GM19467 (cell line): ENCODE measurements at regions not wholly inside any gene's neighbourhood (a gene's known extent, or its start where the extent isn't known, plus 50 kb on each side); places are given as distances from the start of the nearest gene placed in this dataset.

Experiments used
- ATAC-seq: cut with Tn5 transposase; IDR thresholded peaks from one replicate; pipeline ENCODE4 v1.9.1; 2021; ENCODE audit warnings: mild to moderate bottlenecking, moderate library complexity; ENCODE audit not compliant: unreplicated experiment

DNA sequence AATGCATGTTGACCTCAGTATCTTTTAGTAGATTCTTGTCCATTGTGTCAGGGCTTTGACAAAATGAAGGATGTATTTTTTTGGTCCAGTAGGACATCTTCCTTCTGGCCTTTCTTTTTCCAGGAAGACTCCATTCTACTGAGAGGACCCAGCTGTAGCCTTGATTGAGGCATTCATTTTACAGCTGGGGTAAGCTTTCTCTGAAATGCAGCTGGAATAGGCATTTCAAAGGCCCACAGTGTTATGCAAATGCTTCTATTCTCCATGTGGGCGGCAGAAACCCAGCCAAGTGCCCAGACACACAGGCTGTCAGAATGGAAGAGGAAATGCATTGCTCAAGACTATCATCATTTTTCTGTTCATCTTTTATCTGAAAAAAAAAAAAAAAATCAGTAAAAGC is 629.0 kb upstream of the CDH8 start:
- no peak for ATAC-seq

- no peak for ATAC-seq
Observed at GRCh38 chr16:62664566-62664965, 628.3 kb upstream of the CDH8 start.

GRCh38 chr16:62661435-62661834 is 625.2 kb upstream of the CDH8 start:
- ATAC-seq = no peak

- no peak for ATAC-seq
Observed at GRCh38 chr16:62657116-62657515, 620.9 kb upstream of the CDH8 start.

DNA sequence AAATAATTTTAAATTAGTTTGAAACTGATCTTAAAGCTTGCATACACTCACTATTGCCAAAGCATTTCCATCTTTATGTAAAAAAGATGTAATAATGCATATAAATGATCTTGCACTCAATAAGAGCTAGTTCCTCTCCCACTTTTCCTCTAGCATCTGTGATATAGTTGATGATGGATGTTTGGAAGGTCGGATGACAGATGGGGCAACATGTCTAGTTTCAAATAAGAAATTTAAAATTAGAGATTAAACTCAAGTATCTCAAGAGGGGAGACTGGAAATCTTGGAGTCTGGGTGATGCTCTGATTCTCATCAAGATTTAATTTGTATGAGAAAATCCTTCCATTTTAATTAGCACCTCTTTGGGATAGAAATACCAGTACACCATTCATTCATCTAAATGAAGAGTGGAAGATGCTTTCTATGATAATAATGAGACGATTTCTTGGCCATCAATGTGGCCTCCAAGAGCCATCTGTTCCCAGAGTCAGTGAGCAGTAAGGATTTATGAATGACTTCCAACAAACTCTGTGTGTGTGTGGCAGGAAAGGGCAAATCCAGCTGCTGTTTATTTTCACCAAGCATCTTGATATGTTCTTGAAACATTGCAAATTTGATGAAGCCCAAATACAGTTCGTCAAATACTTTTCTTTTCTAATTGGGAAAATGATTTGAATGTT is 616.3 kb upstream of the CDH8 start:
- ATAC-seq = no peak

- no peak for ATAC-seq
Observed at GRCh38 chr16:62648256-62648655, 612.0 kb upstream of the CDH8 start.

DNA sequence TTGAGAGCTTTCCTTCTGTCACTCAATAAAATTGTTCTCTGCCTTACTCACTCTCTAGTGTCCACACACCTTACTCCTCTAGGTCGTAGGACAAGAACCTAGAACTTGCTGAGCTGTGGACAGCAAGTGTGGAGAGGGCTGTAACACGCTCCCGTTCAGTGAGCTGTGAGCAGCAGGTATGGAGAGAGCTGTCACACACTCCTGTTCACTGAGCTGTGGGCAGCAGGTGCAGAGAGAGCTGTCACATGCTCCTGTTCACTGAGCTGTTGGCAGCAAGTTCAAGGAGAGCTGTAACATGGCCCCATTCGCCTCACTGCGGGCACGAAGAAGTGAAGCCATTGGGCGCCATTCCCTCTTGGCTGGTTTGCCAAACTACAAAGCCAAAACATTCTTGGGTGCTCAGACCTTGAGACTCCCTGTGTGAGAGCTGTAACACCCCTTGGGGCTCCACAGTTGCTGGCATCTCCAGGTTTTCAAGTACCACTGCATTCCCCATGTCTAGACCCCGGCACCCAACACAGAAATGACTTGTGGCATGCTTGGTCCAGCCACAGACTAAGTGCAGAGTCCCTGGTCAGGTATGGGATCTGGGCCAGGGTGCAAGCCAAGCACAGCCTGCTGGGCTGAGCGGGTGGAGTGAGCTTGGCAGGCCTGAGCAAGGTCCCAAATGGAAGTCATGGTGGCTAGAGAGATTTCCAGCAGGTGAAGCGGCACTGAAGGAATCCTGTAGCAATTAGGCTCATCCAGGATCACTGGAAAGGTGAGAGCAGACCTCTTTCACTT is 608.0 kb upstream of the CDH8 start:
- ATAC-seq = no peak

- no peak for ATAC-seq
Observed at GRCh38 chr16:62642677-62643076, 606.4 kb upstream of the CDH8 start.

DNA sequence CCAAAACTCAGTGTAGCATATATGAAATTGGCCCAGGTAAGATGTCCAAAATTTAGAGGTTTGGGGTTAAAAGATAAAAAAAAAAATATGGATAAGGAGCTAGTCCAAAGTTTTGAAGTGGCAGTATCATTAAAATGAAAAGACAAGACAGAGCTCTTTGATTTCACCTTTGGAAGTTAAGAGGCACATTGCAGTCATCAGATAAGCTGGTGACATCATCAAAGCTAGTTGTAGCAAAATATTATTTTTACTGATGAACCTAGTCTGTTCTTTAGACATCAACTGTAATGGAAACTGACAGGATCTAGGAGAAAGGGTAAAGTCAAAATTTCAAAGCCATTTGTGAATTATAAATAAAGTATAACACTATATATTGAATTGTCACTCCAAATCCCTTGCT is 603.7 kb upstream of the CDH8 start:
- ATAC-seq = no peak

GRCh38 chr16:62638964-62639870 is 603.0 kb upstream of the CDH8 start:
- no peak for ATAC-seq

DNA sequence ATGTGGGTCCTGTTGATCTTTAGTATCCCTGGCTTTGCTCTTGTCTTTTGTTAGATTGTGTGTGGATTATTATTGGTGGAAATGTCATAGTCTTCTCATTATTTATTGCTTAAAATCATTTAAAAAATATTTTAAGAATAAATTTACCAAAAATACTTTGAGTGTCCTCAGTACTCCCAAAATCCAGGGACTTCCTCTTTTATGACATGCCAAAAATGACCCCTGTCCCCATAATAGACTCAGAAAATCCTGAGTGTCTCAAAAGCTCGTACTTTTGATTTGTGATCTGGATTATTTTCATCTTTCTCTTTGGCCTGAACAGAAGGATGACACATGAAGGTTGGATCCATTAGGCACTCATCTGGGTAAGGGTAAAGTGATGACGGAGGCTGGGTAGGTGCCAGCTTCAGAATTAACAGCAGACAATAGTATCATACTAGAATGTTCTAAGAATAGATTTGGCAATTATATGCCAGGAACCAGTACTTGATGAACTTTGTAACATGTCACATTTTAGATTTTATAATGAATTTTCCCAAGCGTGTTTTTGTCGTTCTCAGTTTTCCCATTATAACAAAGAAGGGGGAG is 602.2 kb upstream of the CDH8 start:
- ATAC-seq = no peak

DNA sequence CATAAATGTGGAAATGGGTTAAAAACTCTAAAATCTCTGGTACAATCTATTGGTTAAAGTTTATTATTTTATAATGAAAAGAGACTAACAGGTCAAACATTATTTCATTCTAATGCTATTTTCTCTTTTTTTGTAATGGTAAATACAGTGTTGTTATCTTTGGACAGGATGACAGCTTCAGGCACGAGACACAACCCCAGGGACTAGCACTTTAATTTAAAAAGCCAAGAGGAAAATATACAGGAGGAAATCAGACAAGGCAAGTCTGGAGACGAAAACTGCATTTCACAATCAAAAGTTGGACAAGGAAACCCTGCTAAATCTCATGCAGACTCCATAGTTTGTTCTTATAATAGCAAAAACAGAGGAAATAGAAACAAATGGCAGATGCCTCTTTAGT is 589.1 kb upstream of the CDH8 start:
- ATAC-seq = no peak

DNA sequence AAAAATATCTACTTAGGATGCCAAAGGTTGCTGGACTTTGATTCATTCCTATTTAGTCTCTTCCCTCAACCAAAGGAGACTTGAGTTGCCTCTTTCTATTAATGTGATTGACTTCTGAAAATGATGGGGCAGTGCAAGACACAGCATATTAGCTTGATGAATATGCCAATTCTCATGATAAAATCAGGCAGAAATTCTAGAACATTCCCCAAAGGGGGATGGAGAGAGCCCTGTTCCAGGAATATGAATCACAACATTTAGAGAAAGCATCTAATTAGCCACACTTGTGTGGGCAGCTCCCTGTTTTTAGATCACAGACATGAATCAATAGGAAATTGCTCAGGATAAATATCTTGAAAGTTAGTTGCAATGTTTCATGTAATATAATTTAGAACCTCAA is 584.0 kb upstream of the CDH8 start:
- ATAC-seq = no peak

DNA sequence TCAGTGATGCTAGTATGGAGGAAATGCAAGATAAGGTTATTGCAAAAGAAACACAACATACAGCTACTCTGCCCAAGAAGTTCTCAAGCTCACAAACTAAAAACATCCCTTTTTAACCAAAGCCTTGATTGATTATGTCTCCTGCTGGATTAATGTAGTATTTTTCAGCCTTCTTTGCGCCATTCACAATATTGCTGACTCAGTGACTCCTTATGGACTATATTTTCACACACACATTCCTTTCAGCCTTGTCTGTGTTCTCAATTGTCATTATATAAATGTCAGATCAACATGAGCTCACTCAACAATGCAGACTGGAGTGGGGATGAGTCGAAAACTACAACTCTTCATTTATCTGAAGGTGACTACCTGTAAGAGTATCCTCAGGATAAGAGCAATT is 579.3 kb upstream of the CDH8 start:
- ATAC-seq = no peak

GRCh38 chr16:62610291-62610690 is 574.1 kb upstream of the CDH8 start:
- ATAC-seq = no peak

DNA sequence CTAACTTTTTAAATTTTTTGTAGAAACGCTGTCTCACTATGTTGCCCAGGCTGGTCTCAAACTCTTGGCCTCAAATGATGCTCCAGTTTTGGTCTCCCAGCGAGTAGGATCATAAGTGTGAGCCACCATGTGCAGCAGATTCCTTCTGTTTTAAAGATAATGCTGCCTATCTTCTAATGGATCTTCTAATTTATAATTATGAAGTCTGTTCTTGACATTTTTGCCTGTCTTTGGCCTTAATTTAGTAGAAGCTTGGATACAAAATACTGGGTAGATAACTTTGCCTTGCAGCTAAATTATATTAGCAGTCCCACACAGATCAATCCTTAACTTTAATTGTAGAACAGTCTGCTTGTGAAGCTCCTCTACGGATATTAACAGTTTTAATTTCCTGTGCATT is 566.6 kb upstream of the CDH8 start:
- no peak for ATAC-seq

DNA sequence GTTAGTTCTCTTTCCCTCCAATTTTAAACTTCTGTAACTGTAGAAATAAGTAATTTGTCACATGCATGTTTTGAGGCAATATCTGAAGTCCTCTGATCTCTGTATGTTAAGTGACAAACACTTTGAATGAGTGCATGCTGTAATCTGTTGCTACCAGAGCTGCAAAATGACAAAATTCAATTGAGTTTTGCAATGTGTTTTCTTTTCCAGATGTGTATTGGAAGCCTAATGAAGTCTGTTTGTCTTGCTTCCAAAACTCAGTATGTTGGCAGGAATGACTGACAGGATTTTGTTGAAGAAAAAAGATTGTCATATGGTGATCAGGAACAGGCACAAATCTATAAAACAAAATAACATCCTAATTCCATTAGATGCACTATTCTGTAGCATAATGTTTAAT is 561.6 kb upstream of the CDH8 start:
- ATAC-seq = no peak

GRCh38 chr16:62596584-62596983 is 560.3 kb upstream of the CDH8 start:
- no peak for ATAC-seq

GRCh38 chr16:62596125-62596524 is 559.9 kb upstream of the CDH8 start:
- no peak for ATAC-seq

GRCh38 chr16:62586128-62586862 is 550.1 kb upstream of the CDH8 start:
- no peak for ATAC-seq
